H1 (cell line): ENCODE measurements at regions not wholly inside any gene's neighbourhood (a gene's known extent, or its start where the extent isn't known, plus 50 kb on each side); places are given as distances from the start of the nearest gene placed in this dataset.

Experiments
- HDAC6 ChIP-seq: IDR thresholded peaks from one replicate; pipeline ENCODE4 v1.7.1; 2012; ENCODE audit warnings: low read depth, mild to moderate bottlenecking, inconsistent platforms, low read length, moderate library complexity
- SIRT6 ChIP-seq: IDR thresholded peaks from one replicate; pipeline ENCODE4 v1.7.1; 2012; ENCODE audit warnings: low read length, inconsistent platforms
- TF ChIP-seq, protein P1 (sequence below), 3 experiments: IDR thresholded peaks; 1 replicate in 2 of 3; 2 replicates in 1 of 3; pipeline versions ENCODE4 v1.5.1 to v1.6.1; 2011; ENCODE audit warnings: low read length in 3 of 3, mild to moderate bottlenecking in 3 of 3, inconsistent platforms in 2 of 3, low read depth in 1 of 3, moderate library complexity in 1 of 3; ENCODE audit not compliant: insufficient read depth in 1 of 3; ENCODE audit errors: control extremely low read depth in 1 of 3

DNA sequence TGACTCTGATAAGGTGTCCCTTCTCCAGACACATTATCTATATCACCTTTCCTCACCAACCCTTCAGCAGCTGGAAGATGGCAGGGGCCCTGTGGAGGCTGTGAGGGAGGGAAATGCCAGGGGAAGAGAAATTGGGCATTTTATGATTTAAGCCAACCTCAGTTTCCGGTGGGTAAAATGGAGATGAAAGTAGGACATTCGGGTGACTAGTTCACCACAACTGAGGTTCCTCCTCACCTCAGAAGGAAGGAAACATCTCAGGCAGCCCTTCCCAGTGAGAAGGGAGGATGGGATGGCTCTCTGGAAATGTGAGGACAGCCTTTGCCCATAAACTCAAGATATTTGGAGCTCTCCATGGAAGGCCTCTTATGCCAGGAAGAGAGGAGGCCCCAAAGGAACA, 251.5 kb downstream of the MID1IP1 start (continued):
- TF ChIP-seq, protein P1, sequence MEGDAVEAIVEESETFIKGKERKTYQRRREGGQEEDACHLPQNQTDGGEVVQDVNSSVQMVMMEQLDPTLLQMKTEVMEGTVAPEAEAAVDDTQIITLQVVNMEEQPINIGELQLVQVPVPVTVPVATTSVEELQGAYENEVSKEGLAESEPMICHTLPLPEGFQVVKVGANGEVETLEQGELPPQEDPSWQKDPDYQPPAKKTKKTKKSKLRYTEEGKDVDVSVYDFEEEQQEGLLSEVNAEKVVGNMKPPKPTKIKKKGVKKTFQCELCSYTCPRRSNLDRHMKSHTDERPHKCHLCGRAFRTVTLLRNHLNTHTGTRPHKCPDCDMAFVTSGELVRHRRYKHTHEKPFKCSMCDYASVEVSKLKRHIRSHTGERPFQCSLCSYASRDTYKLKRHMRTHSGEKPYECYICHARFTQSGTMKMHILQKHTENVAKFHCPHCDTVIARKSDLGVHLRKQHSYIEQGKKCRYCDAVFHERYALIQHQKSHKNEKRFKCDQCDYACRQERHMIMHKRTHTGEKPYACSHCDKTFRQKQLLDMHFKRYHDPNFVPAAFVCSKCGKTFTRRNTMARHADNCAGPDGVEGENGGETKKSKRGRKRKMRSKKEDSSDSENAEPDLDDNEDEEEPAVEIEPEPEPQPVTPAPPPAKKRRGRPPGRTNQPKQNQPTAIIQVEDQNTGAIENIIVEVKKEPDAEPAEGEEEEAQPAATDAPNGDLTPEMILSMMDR (IDR thresholded peaks at IDR 0.05; ENCODE audit: control extremely low read depth in 1 of 3, insufficient read depth in 1 of 3, low read depth in 1 of 3, low read length in 3 of 3), result no peak
- TF ChIP-seq SIRT6 (no peak), HDAC6 (no peak)
